ENCODE measurements at regions not wholly inside any gene's neighbourhood (a gene's known extent, or its start where the extent isn't known, plus 50 kb on each side); places are given as distances from the start of the nearest gene placed in this dataset.

DNA sequence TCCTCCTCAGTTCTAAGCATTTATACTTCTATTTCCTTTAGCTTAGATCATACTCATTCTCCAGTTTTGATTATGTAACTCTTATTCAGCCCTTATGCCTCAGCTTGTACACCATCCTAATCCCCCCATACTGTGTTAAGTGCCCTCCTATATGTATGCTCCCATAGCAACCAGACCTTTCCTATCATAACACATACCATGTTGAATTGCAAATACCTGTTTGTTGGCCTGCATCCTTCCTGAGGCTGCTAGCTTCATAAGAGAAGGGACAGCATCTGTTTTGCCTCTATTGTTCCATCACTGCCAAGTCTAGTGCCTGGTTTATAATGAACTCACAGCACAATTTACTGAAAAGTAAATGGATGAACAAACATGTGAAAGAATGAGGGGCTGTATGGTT, 443.7 kb downstream of the CENPC start:
- H3K27ac ChIP-seq = no peak overlapping the region
- H3K36me3 ChIP-seq = no peaks in the 10 kb centered on the region
- DNase-seq = no peak
- H3K27me3 ChIP-seq (replicated peaks in 1 of 7) = no peaks in the 10 kb centered on the region
- H3K4me3 ChIP-seq = no peak overlapping the region
- no peaks in the 10 kb centered on the region for H3K9me3 ChIP-seq
- no peaks in the 10 kb centered on the region for H3K4me1 ChIP-seq
- intact Hi-C loops (cut with DNase I; ENCODE audit: low total_unique reads) = no loop called here
- no peak for TF ChIP-seq POLR2A (IDR thresholded peaks at IDR 0.05)
- TF ChIP-seq POLR2AphosphoS5 (IDR thresholded peaks at IDR 0.05) = no peak
- TF ChIP-seq, protein P1, sequence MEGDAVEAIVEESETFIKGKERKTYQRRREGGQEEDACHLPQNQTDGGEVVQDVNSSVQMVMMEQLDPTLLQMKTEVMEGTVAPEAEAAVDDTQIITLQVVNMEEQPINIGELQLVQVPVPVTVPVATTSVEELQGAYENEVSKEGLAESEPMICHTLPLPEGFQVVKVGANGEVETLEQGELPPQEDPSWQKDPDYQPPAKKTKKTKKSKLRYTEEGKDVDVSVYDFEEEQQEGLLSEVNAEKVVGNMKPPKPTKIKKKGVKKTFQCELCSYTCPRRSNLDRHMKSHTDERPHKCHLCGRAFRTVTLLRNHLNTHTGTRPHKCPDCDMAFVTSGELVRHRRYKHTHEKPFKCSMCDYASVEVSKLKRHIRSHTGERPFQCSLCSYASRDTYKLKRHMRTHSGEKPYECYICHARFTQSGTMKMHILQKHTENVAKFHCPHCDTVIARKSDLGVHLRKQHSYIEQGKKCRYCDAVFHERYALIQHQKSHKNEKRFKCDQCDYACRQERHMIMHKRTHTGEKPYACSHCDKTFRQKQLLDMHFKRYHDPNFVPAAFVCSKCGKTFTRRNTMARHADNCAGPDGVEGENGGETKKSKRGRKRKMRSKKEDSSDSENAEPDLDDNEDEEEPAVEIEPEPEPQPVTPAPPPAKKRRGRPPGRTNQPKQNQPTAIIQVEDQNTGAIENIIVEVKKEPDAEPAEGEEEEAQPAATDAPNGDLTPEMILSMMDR (IDR thresholded peaks at IDR 0.05 in 8 of 11, conservative IDR thresholded peaks at IDR 0.05 in 3 of 11) = no peak

- H3K9me3 ChIP-seq = peaks cover 0 to 3% (median 0%) of the 10 kb centered on the region in 8 donors
- no peak for DNase-seq
- TF ChIP-seq POLR2A (IDR thresholded peaks at IDR 0.05) (no peak), POLR2AphosphoS5 (IDR thresholded peaks at IDR 0.05) (no peak)
- TF ChIP-seq, protein P1 (IDR thresholded peaks at IDR 0.05 in 8 of 11, conservative IDR thresholded peaks at IDR 0.05 in 3 of 11) = no peak
- no peaks in the 10 kb centered on the region for H3K36me3 ChIP-seq
- 47 to 62% (median 50%) methylated on average over 4 of the region's 4 CpGs for WGBS, 5 donors
- intact Hi-C loops (cut with DNase I; ENCODE audit: low total_unique reads) = no loop called here
- H3K27ac ChIP-seq = no peak overlapping the region
- H3K27me3 ChIP-seq (replicated peaks in 1 of 7) = no peaks in the 10 kb centered on the region
- no peak overlapping the region for H3K4me3 ChIP-seq
- no peaks in the 10 kb centered on the region for H3K4me1 ChIP-seq
These were observed 453.0 kb downstream of the CENPC start for GRCh38 chr4:67092351-67092750.

GRCh38 chr4:67091673-67092072, 453.6 kb downstream of the CENPC start:
- H3K27ac ChIP-seq = no peak overlapping the region
- DNase-seq = no peak
- peaks cover 0 to 3% (median 0%) of the 10 kb centered on the region in 8 donors for H3K9me3 ChIP-seq
- TF ChIP-seq, protein P1 (IDR thresholded peaks at IDR 0.05 in 8 of 11, conservative IDR thresholded peaks at IDR 0.05 in 3 of 11) = no peak
- TF ChIP-seq POLR2A (IDR thresholded peaks at IDR 0.05) (no peak), POLR2AphosphoS5 (IDR thresholded peaks at IDR 0.05) (no peak)
- no peak overlapping the region for H3K4me3 ChIP-seq
- no peaks in the 10 kb centered on the region for H3K36me3 ChIP-seq
- H3K27me3 ChIP-seq (replicated peaks in 1 of 7) = no peaks in the 10 kb centered on the region
- H3K4me1 ChIP-seq = no peaks in the 10 kb centered on the region
- intact Hi-C loops (cut with DNase I; ENCODE audit: low total_unique reads) = no loop called here

DNA sequence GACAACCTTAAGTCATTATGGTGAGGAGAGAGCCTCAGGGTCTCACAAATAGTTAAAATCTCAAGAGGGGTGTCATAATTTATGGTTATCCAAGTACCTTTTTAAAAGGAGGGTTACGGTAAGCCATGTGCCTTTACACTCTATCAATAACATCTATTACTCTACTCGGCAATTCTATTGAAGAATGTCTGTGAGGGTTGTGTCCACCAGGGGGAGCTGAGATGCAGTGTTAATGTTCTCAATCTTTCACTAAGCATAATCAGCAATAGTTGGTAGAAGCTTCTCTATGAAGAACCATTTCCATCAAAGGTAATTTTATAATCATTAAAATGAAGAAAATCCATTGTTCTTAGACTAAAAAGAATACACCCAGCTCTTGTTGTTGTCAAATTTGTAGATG, 457.4 kb downstream of the CENPC start:
- no peak for DNase-seq
- Histone ChIP-seq H3K27ac (no peak overlapping the region), H3K9me3 (no peaks in the 10 kb centered on the region), H3K36me3 (no peaks in the 10 kb centered on the region), H3K4me1 (no peaks in the 10 kb centered on the region), H3K4me3 (no peak overlapping the region), H3K27me3 (replicated peaks in 1 of 7) (no peaks in the 10 kb centered on the region)
- intact Hi-C loops (cut with DNase I; ENCODE audit: low total_unique reads) = loop anchor here (10.0 kb wide), 1 partner anchor 237 kb away; no protein-coding TSS in a partner anchor
- WGBS, 5 donors = 41 to 64% (median 47%) methylated on average over 2 of the region's 2 CpGs
- TF ChIP-seq, protein P1 (IDR thresholded peaks at IDR 0.05 in 8 of 11, conservative IDR thresholded peaks at IDR 0.05 in 3 of 11) = peak in 6 of 11 experiments; percentile 29 to 55 (median 46)
- TF ChIP-seq POLR2A (IDR thresholded peaks at IDR 0.05) = no peak
